Neural progenitor cell (in vitro differentiated cells): ENCODE measurements at regions not wholly inside any gene's neighbourhood (a gene's known extent, or its start where the extent isn't known, plus 50 kb on each side); places are given as distances from the start of the nearest gene placed in this dataset.

Experiments used
- CTCF ChIP-seq: fragments of 200-600 bp; sonication (generic); IDR thresholded peaks from 2 replicates; pipeline ENCODE4 v1.5.1; 2017; ENCODE audit warnings: antibody characterized with exemption, mild to moderate bottlenecking
- EZH2 ChIP-seq: fragments of 200-600 bp; sonication (generic); IDR thresholded peaks from 2 replicates; pipeline ENCODE4 v1.6.1; 2017; ENCODE audit warnings: antibody characterized with exemption, mild to moderate bottlenecking, moderate library complexity
- EZH2phosphoT487 ChIP-seq: fragments of 200-600 bp; sonication (generic); IDR thresholded peaks from 2 replicates; pipeline ENCODE4 v1.6.1; 2017; ENCODE audit warnings: antibody characterized with exemption

DNA sequence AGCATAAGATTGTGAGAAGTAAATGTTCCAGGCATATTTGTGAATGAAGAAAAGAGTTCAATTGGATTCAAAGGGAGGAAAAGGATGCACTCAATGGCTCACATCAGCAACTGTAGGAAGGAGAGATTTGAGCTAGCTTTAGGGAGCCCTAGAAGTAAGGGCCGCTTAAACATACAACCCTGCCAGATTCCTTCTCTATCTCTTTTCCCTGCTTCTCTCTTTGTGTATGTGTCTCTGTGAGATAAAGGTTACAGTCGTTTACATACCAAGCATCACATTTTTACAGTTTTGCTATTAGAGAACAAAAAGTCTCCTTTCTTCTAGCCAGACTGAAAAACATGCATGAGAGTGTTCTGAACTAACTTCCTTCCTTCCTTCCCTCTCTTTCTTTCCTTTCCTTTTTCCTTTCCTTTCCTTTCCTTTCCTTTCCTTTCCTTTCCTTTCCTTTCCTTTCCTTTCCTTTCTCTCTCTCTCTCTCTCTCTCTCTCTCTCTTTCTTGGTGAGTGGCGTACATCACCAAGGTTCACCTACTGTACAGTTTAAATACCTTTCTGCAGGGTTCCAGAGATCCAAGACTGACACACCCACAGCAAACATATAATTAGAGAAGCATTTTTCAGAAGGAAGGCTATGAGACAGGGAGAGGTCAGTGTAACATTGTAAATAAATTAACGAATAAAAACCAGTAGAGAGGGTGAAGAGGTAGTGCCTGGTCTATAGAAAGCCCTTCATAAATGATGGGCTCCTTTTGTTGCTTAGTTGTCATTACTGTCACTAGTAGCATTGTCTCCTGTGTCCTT is 240.4 kb downstream of the ARL4A start:
- no peak for TF ChIP-seq CTCF
- TF ChIP-seq EZH2 = no peak
- no peak for TF ChIP-seq EZH2phosphoT487
